BJ (cell line): ENCODE measurements at regions not wholly inside any gene's neighbourhood (a gene's known extent, or its start where the extent isn't known, plus 50 kb on each side); places are given as distances from the start of the nearest gene placed in this dataset.

ENCODE experiments used
- CTCF ChIA-PET: fragments of 350-600 bp; formaldehyde crosslinking; extraction: SDS; loops from one replicate; lab custom pipeline; 2021; ENCODE audit warnings: antibody characterized with exemption, inconsistent platforms; lab: Yijun Ruan, JAX
- POLR2A ChIA-PET: fragments of 300-600 bp; sonication (Branson Sonifier 250); formaldehyde crosslinking; extraction: SDS; loops from one replicate; lab custom pipeline; 2021; ENCODE audit warnings: antibody characterized with exemption; lab: Charles Lee
- DNase-seq: peaks from one replicate; pipeline ENCODE4 v3.0.0-alpha.2; 2011; ENCODE audit warnings: low read depth
- H3K27me3 ChIP-seq: 2 replicates; pipeline ENCODE4 v1.6.0; 2011; ENCODE audit warnings: low read length; ENCODE audit not compliant: control insufficient read depth, insufficient read depth
- H3K36me3 ChIP-seq: 2 replicates; pipeline ENCODE4 v1.5.1; 2011; ENCODE audit warnings: low read length; ENCODE audit not compliant: control insufficient read depth, insufficient read depth
- H3K4me3 ChIP-seq: 2 replicates; pipeline ENCODE4 v1.5.1; 2011; ENCODE audit warnings: low read depth, mild to moderate bottlenecking, control low read depth, low read length
- CTCF ChIP-seq: IDR thresholded peaks from 2 replicates; pipeline ENCODE4 v1.5.1; 2011; ENCODE audit warnings: low read depth, mild to moderate bottlenecking, control low read depth, inconsistent platforms, low read length, moderate library complexity; ENCODE audit not compliant: insufficient read depth

- TF ChIP-seq CTCF = 0 out of 2 replicates have a peak, but pooled peaks have one; percentile 23
- H3K36me3 ChIP-seq = no peaks in the 10 kb centered on the region
- POLR2A ChIA-PET = no interaction called here
- CTCF ChIA-PET = no interaction called here
- no peaks in the 10 kb centered on the region for H3K27me3 ChIP-seq
- DNase-seq = no peak
- H3K4me3 ChIP-seq = no peak overlapping the region
These were observed 259.6 kb upstream of the DMRT1 start for GRCh38 chr9:581673-582497.

- no peak for TF ChIP-seq CTCF
- POLR2A ChIA-PET = no interaction called here
- H3K27me3 ChIP-seq = no peaks in the 10 kb centered on the region
- H3K36me3 ChIP-seq = no peaks in the 10 kb centered on the region
- no peak for DNase-seq
- no peak overlapping the region for H3K4me3 ChIP-seq
- CTCF ChIA-PET = no interaction called here
These were observed 258.7 kb upstream of the DMRT1 start for GRCh38 chr9:582775-583174.

- POLR2A ChIA-PET = interaction anchor here (0.6 kb wide), 1 partner anchor 13 kb away, joined by 3 read pairs; no protein-coding TSS in a partner anchor
- DNase-seq = no peak
- no peak overlapping the region for H3K4me3 ChIP-seq
- H3K36me3 ChIP-seq = no peaks in the 10 kb centered on the region
- CTCF ChIA-PET = no interaction called here
- H3K27me3 ChIP-seq = no peaks in the 10 kb centered on the region
- no peak for TF ChIP-seq CTCF
These were observed 254.0 kb upstream of the DMRT1 start for GRCh38 chr9:587527-587926.

- CTCF ChIA-PET = interaction anchor here (1.3 kb wide), 1 partner anchor 9 kb away, joined by 3 read pairs; no protein-coding TSS in a partner anchor
- no peak for TF ChIP-seq CTCF
- H3K27me3 ChIP-seq = no peaks in the 10 kb centered on the region
- POLR2A ChIA-PET = no interaction called here
- no peak for DNase-seq
- no peak overlapping the region for H3K4me3 ChIP-seq
- no peaks in the 10 kb centered on the region for H3K36me3 ChIP-seq
These were observed 252.5 kb upstream of the DMRT1 start for GRCh38 chr9:588981-589380.

GRCh38 chr9:589723-590122 lies 251.8 kb upstream of the DMRT1 start:
- no peak for TF ChIP-seq CTCF
- no peaks in the 10 kb centered on the region for H3K36me3 ChIP-seq
- POLR2A ChIA-PET = no interaction called here
- CTCF ChIA-PET = interaction anchor here (1.3 kb wide), 1 partner anchor 9 kb away, joined by 3 read pairs; no protein-coding TSS in a partner anchor
- H3K4me3 ChIP-seq = no peak overlapping the region
- H3K27me3 ChIP-seq = no peaks in the 10 kb centered on the region
- peak; percentile 11 for DNase-seq
